Sigmoid colon (tissue), 6 donors: ENCODE measurements at regions not wholly inside any gene's neighbourhood (a gene's known extent, or its start where the extent isn't known, plus 50 kb on each side); places are given as distances from the start of the nearest gene placed in this dataset.

Experiments
- DNase-seq: peaks from one replicate; pipeline ENCODE4 v3.0.0-alpha.2; 2019
- H3K27ac ChIP-seq, 4 donors: fragments of 200-600 bp; sonication (generic); one replicate each; pipeline ENCODE4 v1.5.1; 2016 to 2019; ENCODE audit warnings: mild to moderate bottlenecking in 1 of 4
- H3K27me3 ChIP-seq, 3 donors: fragments of 200-600 bp; sonication (generic); one replicate each; pipeline ENCODE4 v1.5.1; 2019; ENCODE audit warnings: mild to moderate bottlenecking in 1 of 3
- H3K36me3 ChIP-seq, 4 donors: fragments of 200-600 bp; sonication (generic); one replicate each; pipeline ENCODE4 v1.5.1; 2016 to 2019
- H3K4me1 ChIP-seq, 4 donors: fragments of 200-600 bp; sonication (generic); one replicate each; pipeline ENCODE4 v1.5.1; 2017 to 2019
- H3K4me3 ChIP-seq, 4 donors: fragments of 200-600 bp; sonication (generic); one replicate each; pipeline ENCODE4 v1.5.1; 2017 to 2019; ENCODE audit warnings: mild to moderate bottlenecking in 2 of 4, moderate library complexity in 1 of 4
- H3K9me3 ChIP-seq, 4 donors: fragments of 200-600 bp in 3 of 4; sonication (generic) in 3 of 4; one replicate each; pipeline versions ENCODE4 v1.5.1 to v1.6.1; 2013 to 2019
- CTCF ChIP-seq, 4 experiments: fragments of 450-650 bp in 3 of 4; fragments of 200-600 bp in 1 of 4; IDR thresholded peaks; one replicate each; pipeline ENCODE4 v1.5.1; 2016 to 2019; ENCODE audit warnings: antibody characterized with exemption in 4 of 4, mild to moderate bottlenecking in 3 of 4, moderate library complexity in 2 of 4
- EP300 ChIP-seq, 4 donors: sonication (generic); formaldehyde crosslinking; IDR thresholded peaks; one replicate each; pipeline ENCODE4 v1.6.1; 2017; ENCODE audit warnings: antibody characterized with exemption in 4 of 4
- POLR2A ChIP-seq, 2 donors: fragments of 450-650 bp; IDR thresholded peaks; one replicate each; pipeline ENCODE4 v1.6.1; 2016; ENCODE audit warnings: antibody characterized with exemption in 2 of 2, mild to moderate bottlenecking in 2 of 2, moderate library complexity in 2 of 2
- POLR2AphosphoS5 ChIP-seq, 4 donors: sonication (generic); formaldehyde crosslinking; IDR thresholded peaks; one replicate each; pipeline ENCODE4 v1.6.1; 2017; ENCODE audit warnings: antibody characterized with exemption in 4 of 4
- WGBS, 2 donors: extraction: QIAGEN DNeasy Blood & Tissue Kit; methylation state at CpG; one replicate each; pipeline ENCODE4 v1.1.7; 2013; 5-methylcytosine and 5-hydroxymethylcytosine counted together
- intact Hi-C: fragments of 100-400 bp; cut with DNase I; formaldehyde crosslinking; loops from one replicate; pipeline ENCODE4 v1.15.1; 2023
- donor health status: healthy with polysubstance abuse.
- donor health status: healthy.

- Histone ChIP-seq H3K27ac (no peak overlapping the region), H3K4me1 (peaks cover 0 to 7% (median 2%) of the 10 kb centered on the region in 4 donors), H3K27me3 (no peaks in the 10 kb centered on the region), H3K4me3 (no peak overlapping the region), H3K9me3 (no peaks in the 10 kb centered on the region), H3K36me3 (no peaks in the 10 kb centered on the region)
- 75 to 79% methylated on average over 3 of the region's 3 CpGs for WGBS, 2 donors
- intact Hi-C loops: no loop called here
- DNase-seq: no peak
- TF ChIP-seq POLR2AphosphoS5 (IDR thresholded peaks at IDR 0.05) (no peak), POLR2A (IDR thresholded peaks at IDR 0.05) (no peak), EP300 (IDR thresholded peaks at IDR 0.05) (no peak), CTCF (IDR thresholded peaks at IDR 0.05) (no peak)
Observed at GRCh38 chr1:181351740-181352139, 131.6 kb upstream of the CACNA1E start.

- Histone ChIP-seq H3K4me1 (peaks cover 0 to 9% (median 4%) of the 10 kb centered on the region in 4 donors), H3K36me3 (no peaks in the 10 kb centered on the region), H3K27me3 (no peaks in the 10 kb centered on the region), H3K27ac (no peak overlapping the region), H3K4me3 (no peak overlapping the region), H3K9me3 (no peaks in the 10 kb centered on the region)
- intact Hi-C loops: no loop called here
- 89 to 90% methylated on average over 4 of the region's 4 CpGs for WGBS, 2 donors
- no peak for TF ChIP-seq POLR2AphosphoS5 (IDR thresholded peaks at IDR 0.05)
- no peak for TF ChIP-seq POLR2A (IDR thresholded peaks at IDR 0.05)
- TF ChIP-seq CTCF (IDR thresholded peaks at IDR 0.05): no peak
- TF ChIP-seq EP300 (IDR thresholded peaks at IDR 0.05): no peak
- no peak for DNase-seq
Observed at GRCh38 chr1:181352695-181353094, 130.6 kb upstream of the CACNA1E start.

GRCh38 chr1:181353526-181353925 lies 129.8 kb upstream of the CACNA1E start:
- intact Hi-C loops: no loop called here
- no peak overlapping the region for H3K27ac ChIP-seq
- H3K27me3 ChIP-seq: no peaks in the 10 kb centered on the region
- H3K4me3 ChIP-seq: no peak overlapping the region
- DNase-seq: no peak
- WGBS, 2 donors: 72 to 76% methylated on average over 1 of the region's 1 CpG
- no peaks in the 10 kb centered on the region for H3K9me3 ChIP-seq
- H3K4me1 ChIP-seq: peaks cover 0 to 9% (median 4%) of the 10 kb centered on the region in 4 donors
- TF ChIP-seq POLR2AphosphoS5 (IDR thresholded peaks at IDR 0.05): no peak
- no peak for TF ChIP-seq EP300 (IDR thresholded peaks at IDR 0.05)
- TF ChIP-seq CTCF (IDR thresholded peaks at IDR 0.05): no peak
- TF ChIP-seq POLR2A (IDR thresholded peaks at IDR 0.05): no peak
- H3K36me3 ChIP-seq: no peaks in the 10 kb centered on the region

- Histone ChIP-seq H3K4me3 (no peak overlapping the region), H3K27me3 (no peaks in the 10 kb centered on the region), H3K36me3 (no peaks in the 10 kb centered on the region), H3K9me3 (no peaks in the 10 kb centered on the region), H3K27ac (no peak overlapping the region), H3K4me1 (peaks cover 0 to 9% (median 4%) of the 10 kb centered on the region in 4 donors)
- TF ChIP-seq POLR2AphosphoS5 (IDR thresholded peaks at IDR 0.05) (no peak), CTCF (IDR thresholded peaks at IDR 0.05) (no peak)
- WGBS, 2 donors: 96 to 97% methylated on average over 3 of the region's 3 CpGs
- intact Hi-C loops: no loop called here
- no peak for DNase-seq
Observed at GRCh38 chr1:181354865-181355264, 128.5 kb upstream of the CACNA1E start.
